Ovary (tissue), 7 donors: ENCODE measurements at regions not wholly inside any gene's neighbourhood (a gene's known extent, or its start where the extent isn't known, plus 50 kb on each side); places are given as distances from the start of the nearest gene placed in this dataset.

ENCODE experiments used
- DNase-seq, 5 donors: peaks; one replicate each; pipeline ENCODE4 v3.0.0-alpha.2; 2019 to 2020
- H3K27ac ChIP-seq, 2 donors: fragments of 200-600 bp; one replicate each; pipeline versions ENCODE4 v1.5.1 to v1.8.0; 2019 to 2022
- H3K27me3 ChIP-seq: fragments of 200-600 bp; one replicate; pipeline ENCODE4 v1.8.0; 2022
- H3K36me3 ChIP-seq: fragments of 200-600 bp; sonication (generic); one replicate; pipeline ENCODE4 v1.5.1; 2019
- H3K4me1 ChIP-seq: one replicate; pipeline ENCODE4 v1.8.1; 2013; ENCODE audit warnings: mild to moderate bottlenecking, moderate library complexity; ENCODE audit not compliant: insufficient read depth
- H3K4me3 ChIP-seq: fragments of 200-600 bp; sonication (generic); one replicate; pipeline ENCODE4 v1.5.1; 2017
- H3K9me3 ChIP-seq, 2 donors: fragments of 200-600 bp in 1 of 2; sonication (generic) in 1 of 2; one replicate each; pipeline versions ENCODE4 v1.5.1 to v1.8.1; 2013 to 2019; ENCODE audit warnings: mild to moderate bottlenecking in 1 of 2, moderate library complexity in 1 of 2
- CTCF ChIP-seq, 3 donors: fragments of 450-650 bp in 2 of 3; fragments of 200-600 bp in 1 of 3; IDR thresholded peaks; one replicate each; pipeline versions ENCODE4 v1.5.1 to v1.8.0; 2016 to 2022; ENCODE audit warnings: antibody characterized with exemption in 3 of 3, mild to moderate bottlenecking in 1 of 3
- EP300 ChIP-seq: sonication (generic); formaldehyde crosslinking; IDR thresholded peaks from one replicate; pipeline ENCODE4 v1.6.1; 2017; ENCODE audit warnings: antibody characterized with exemption
- POLR2A ChIP-seq: fragments of 450-650 bp; IDR thresholded peaks from one replicate; pipeline ENCODE4 v1.6.1; 2017; ENCODE audit warnings: antibody characterized with exemption, mild to moderate bottlenecking, moderate library complexity
- WGBS, 3 donors: extraction: QIAGEN DNeasy Blood & Tissue Kit in 1 of 3; methylation state at CpG; one replicate each; pipeline versions ENCODE4 v1.1.5 to v1.1.7; 2013 to 2017; 5-methylcytosine and 5-hydroxymethylcytosine counted together
- intact Hi-C, 4 donors: fragments of 100-400 bp; cut with DNase I; formaldehyde crosslinking; loops; one replicate each; pipeline versions ENCODE4 v1.11.0 to v1.15.1; 2022 to 2023
- donor health status: DM: no; HTN: no; CAD: no; lungs with moderate emphysema.
- donor health status: DM: no; HTN: no; CAD: no.
- donor health status: Bipolar disorder and iron deficiency.
- donor health status: DM: no; HTN: no; CAD: no.
- donor health status: DM: yes; HTN: yes; CAD: no.

GRCh38 chr11:31895926-31896325, 84.8 kb upstream of the PAX6 start:
- 84 to 96% (median 94%) methylated on average over 1 of the region's 1 CpG for WGBS, 3 donors
- intact Hi-C loops = no loop called here
- Histone ChIP-seq H3K4me1 (no peaks in the 10 kb centered on the region), H3K27ac (no peak overlapping the region), H3K9me3 (no peaks in the 10 kb centered on the region), H3K36me3 (no peaks in the 10 kb centered on the region), H3K27me3 (no peaks in the 10 kb centered on the region), H3K4me3 (no peak overlapping the region)
- no peak for DNase-seq
- TF ChIP-seq CTCF (IDR thresholded peaks at IDR 0.05) (no peak), POLR2A (no peak), EP300 (no peak)

GRCh38 chr11:31887180-31887579, 76.1 kb upstream of the PAX6 start:
- Histone ChIP-seq H3K4me3 (no peak overlapping the region), H3K27ac (no peak overlapping the region), H3K9me3 (no peaks in the 10 kb centered on the region), H3K4me1 (no peaks in the 10 kb centered on the region), H3K27me3 (no peaks in the 10 kb centered on the region), H3K36me3 (no peaks in the 10 kb centered on the region)
- DNase-seq = no peak
- WGBS, 3 donors = 68 to 80% (median 76%) methylated on average over 6 of the region's 6 CpGs
- intact Hi-C loops = no loop called here
- TF ChIP-seq CTCF (IDR thresholded peaks at IDR 0.05) (no peak), EP300 (no peak), POLR2A (no peak)

GRCh38 chr11:31884080-31884479, 73.0 kb upstream of the PAX6 start:
- WGBS, 3 donors = 84 to 91% (median 90%) methylated on average over 3 of the region's 3 CpGs
- H3K27me3 ChIP-seq = no peaks in the 10 kb centered on the region
- intact Hi-C loops = no loop called here
- no peaks in the 10 kb centered on the region for H3K9me3 ChIP-seq
- no peak for TF ChIP-seq POLR2A
- no peak for TF ChIP-seq EP300
- no peak for TF ChIP-seq CTCF (IDR thresholded peaks at IDR 0.05)
- no peak for DNase-seq
- no peak overlapping the region for H3K27ac ChIP-seq
- no peaks in the 10 kb centered on the region for H3K36me3 ChIP-seq
- no peak overlapping the region for H3K4me3 ChIP-seq
- H3K4me1 ChIP-seq = no peaks in the 10 kb centered on the region

GRCh38 chr11:31883435-31883834, 72.3 kb upstream of the PAX6 start:
- H3K27me3 ChIP-seq = no peaks in the 10 kb centered on the region
- no peaks in the 10 kb centered on the region for H3K9me3 ChIP-seq
- intact Hi-C loops = no loop called here
- H3K36me3 ChIP-seq = no peaks in the 10 kb centered on the region
- no peak for DNase-seq
- H3K4me1 ChIP-seq = no peaks in the 10 kb centered on the region
- 61 to 83% (median 73%) methylated on average over 3 of the region's 3 CpGs for whole genome bisulfite sequencing, 3 donors
- no peak overlapping the region for H3K27ac ChIP-seq
- no peak overlapping the region for H3K4me3 ChIP-seq
- TF ChIP-seq EP300 (no peak), CTCF (IDR thresholded peaks at IDR 0.05) (no peak), POLR2A (no peak)

GRCh38 chr11:31882951-31883392, 71.8 kb upstream of the PAX6 start:
- no peaks in the 10 kb centered on the region for H3K27me3 ChIP-seq
- no peaks in the 10 kb centered on the region for H3K4me1 ChIP-seq
- TF ChIP-seq EP300 (no peak), POLR2A (no peak), CTCF (IDR thresholded peaks at IDR 0.05) (no peak)
- H3K27ac ChIP-seq = no peak overlapping the region
- no peaks in the 10 kb centered on the region for H3K9me3 ChIP-seq
- no peak for DNase-seq
- 10 to 19% (median 12%) methylated on average over 5 of the region's 5 CpGs for WGBS, 3 donors
- no peak overlapping the region for H3K4me3 ChIP-seq
- intact Hi-C loops = no loop called here
- no peaks in the 10 kb centered on the region for H3K36me3 ChIP-seq
